Fibroblast of the aortic adventitia (primary cell): ENCODE measurements at regions not wholly inside any gene's neighbourhood (a gene's known extent, or its start where the extent isn't known, plus 50 kb on each side); places are given as distances from the start of the nearest gene placed in this dataset.

Source experiments
- DNase-seq: peaks from one replicate; pipeline ENCODE4 v3.0.0-alpha.2; 2010; ENCODE audit warnings: low read depth
- H3K4me3 ChIP-seq: 2 replicates; pipeline ENCODE4 v1.5.1; 2011; ENCODE audit warnings: low read depth, mild to moderate bottlenecking, control low read depth, low read length, moderate library complexity
- CTCF ChIP-seq: IDR thresholded peaks from 2 replicates; pipeline ENCODE4 v1.5.1; 2011; ENCODE audit warnings: mild to moderate bottlenecking, low read length, control low read depth, inconsistent platforms; ENCODE audit not compliant: insufficient read depth

GRCh38 chr13:99064624-99065234, 86.9 kb upstream of the DOCK9 start:
- no peak for DNase-seq
- no peak for TF ChIP-seq CTCF
- H3K4me3 ChIP-seq: no peak overlapping the region

- no peak overlapping the region for H3K4me3 ChIP-seq
- TF ChIP-seq CTCF: no peak
- DNase-seq: no peak
These were observed 87.6 kb upstream of the DOCK9 start for GRCh38 chr13:99065235-99066015.

GRCh38 chr13:99066219-99066618, 88.4 kb upstream of the DOCK9 start:
- DNase-seq: no peak
- H3K4me3 ChIP-seq: no peak overlapping the region
- no peak for TF ChIP-seq CTCF

- H3K4me3 ChIP-seq: no peak overlapping the region
- TF ChIP-seq CTCF: no peak
- DNase-seq: peak; percentile 71
These were observed 89.5 kb upstream of the DOCK9 start for GRCh38 chr13:99067159-99067985.

GRCh38 chr13:99071211-99071610, 93.3 kb upstream of the DOCK9 start:
- no peak for TF ChIP-seq CTCF
- no peak overlapping the region for H3K4me3 ChIP-seq
- DNase-seq: no peak

GRCh38 chr13:99071666-99072065, 93.8 kb upstream of the DOCK9 start:
- DNase-seq: no peak
- H3K4me3 ChIP-seq: no peak overlapping the region
- no peak for TF ChIP-seq CTCF
